A673 (cell line): ENCODE measurements at regions not wholly inside any gene's neighbourhood (a gene's known extent, or its start where the extent isn't known, plus 50 kb on each side); places are given as distances from the start of the nearest gene placed in this dataset.

Source experiments
- EZH2 ChIP-seq: fragments of 200-600 bp; sonication (generic); IDR thresholded peaks from 2 replicates; pipeline ENCODE4 v1.6.1; 2017; ENCODE audit warnings: borderline replicate concordance, low read depth, mild to moderate bottlenecking, mixed read lengths, antibody characterized with exemption, low read length; ENCODE audit not compliant: poor library complexity, severe bottlenecking
- TF ChIP-seq, protein P1 (sequence below): fragments of 300-800, 200-600 bp; sonication (generic); conservative IDR thresholded peaks from 2 replicates; pipeline ENCODE4 v1.5.1; 2017; ENCODE audit warnings: low read depth, mild to moderate bottlenecking, antibody characterized with exemption, low read length, moderate library complexity, mixed read lengths

- TF ChIP-seq, protein P1, sequence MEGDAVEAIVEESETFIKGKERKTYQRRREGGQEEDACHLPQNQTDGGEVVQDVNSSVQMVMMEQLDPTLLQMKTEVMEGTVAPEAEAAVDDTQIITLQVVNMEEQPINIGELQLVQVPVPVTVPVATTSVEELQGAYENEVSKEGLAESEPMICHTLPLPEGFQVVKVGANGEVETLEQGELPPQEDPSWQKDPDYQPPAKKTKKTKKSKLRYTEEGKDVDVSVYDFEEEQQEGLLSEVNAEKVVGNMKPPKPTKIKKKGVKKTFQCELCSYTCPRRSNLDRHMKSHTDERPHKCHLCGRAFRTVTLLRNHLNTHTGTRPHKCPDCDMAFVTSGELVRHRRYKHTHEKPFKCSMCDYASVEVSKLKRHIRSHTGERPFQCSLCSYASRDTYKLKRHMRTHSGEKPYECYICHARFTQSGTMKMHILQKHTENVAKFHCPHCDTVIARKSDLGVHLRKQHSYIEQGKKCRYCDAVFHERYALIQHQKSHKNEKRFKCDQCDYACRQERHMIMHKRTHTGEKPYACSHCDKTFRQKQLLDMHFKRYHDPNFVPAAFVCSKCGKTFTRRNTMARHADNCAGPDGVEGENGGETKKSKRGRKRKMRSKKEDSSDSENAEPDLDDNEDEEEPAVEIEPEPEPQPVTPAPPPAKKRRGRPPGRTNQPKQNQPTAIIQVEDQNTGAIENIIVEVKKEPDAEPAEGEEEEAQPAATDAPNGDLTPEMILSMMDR = no peak
- no peak for TF ChIP-seq EZH2
Observed at GRCh38 chr18:8958660-8959059, 143.8 kb upstream of the NDUFV2 start.
